CD14-positive monocyte (primary cell): ENCODE measurements at regions not wholly inside any gene's neighbourhood (a gene's known extent, or its start where the extent isn't known, plus 50 kb on each side); places are given as distances from the start of the nearest gene placed in this dataset.

Experiments
- DNase-seq, 3 donors: peaks; one replicate each; pipeline ENCODE4 v3.0.0-alpha.2; 2011 to 2022
- H2AFZ ChIP-seq: 2 replicates; pipeline ENCODE4 v1.6.0; 2012; ENCODE audit warnings: mild to moderate bottlenecking, low read depth, low read length, inconsistent platforms; ENCODE audit not compliant: insufficient read depth, poor library complexity, severe bottlenecking
- H3K27ac ChIP-seq, 2 donors: 1 replicate in 1 of 2; 2 replicates in 1 of 2; pipeline ENCODE4 v1.5.1; 2012 to 2013; ENCODE audit warnings: low read length in 2 of 2, control low read depth in 1 of 2, inconsistent platforms in 1 of 2, low read depth in 1 of 2, mild to moderate bottlenecking in 1 of 2
- H3K27me3 ChIP-seq, 2 donors: one replicate each; pipeline versions ENCODE4 v1.6.0 to v1.6.1; 2011 to 2013; ENCODE audit warnings: low read length in 2 of 2; ENCODE audit not compliant: control insufficient read depth in 2 of 2, insufficient read depth in 2 of 2
- H3K36me3 ChIP-seq, 2 donors: replicated peaks in 1 of 2; 1 replicate in 1 of 2; 2 replicates in 1 of 2; pipeline versions ENCODE4 v1.5.1 to v1.6.1; 2012 to 2013; ENCODE audit warnings: low read length in 2 of 2, control low read depth in 1 of 2, inconsistent platforms in 1 of 2, mild to moderate bottlenecking in 1 of 2; ENCODE audit not compliant: insufficient read depth in 2 of 2, control insufficient read depth in 1 of 2
- H3K4me1 ChIP-seq, 2 donors: 1 replicate in 1 of 2; 2 replicates in 1 of 2; pipeline versions ENCODE4 v1.5.1 to v1.6.1; 2012 to 2013; ENCODE audit warnings: low read length in 2 of 2, control low read depth in 1 of 2, inconsistent platforms in 1 of 2, mild to moderate bottlenecking in 1 of 2, moderate library complexity in 1 of 2; ENCODE audit not compliant: insufficient read depth in 2 of 2, control insufficient read depth in 1 of 2
- H3K4me2 ChIP-seq: replicated peaks from 2 replicates; pipeline ENCODE3; 2012; ENCODE audit warnings: low read length, moderate library complexity, mild to moderate bottlenecking; ENCODE audit not compliant: poor library complexity, severe bottlenecking; ENCODE audit errors: extremely low read depth
- H3K4me3 ChIP-seq, 3 experiments: fragments of 200-600 bp in 1 of 3; sonication (generic) in 1 of 3; replicated peaks in 1 of 3; 1 replicate in 2 of 3; 2 replicates in 1 of 3; pipeline ENCODE4 v1.5.1; 2011 to 2013; ENCODE audit warnings: low read length in 3 of 3, mild to moderate bottlenecking in 3 of 3, control low read depth in 2 of 3, low read depth in 2 of 3, inconsistent platforms in 1 of 3, moderate library complexity in 1 of 3
- H3K79me2 ChIP-seq: 2 replicates; pipeline ENCODE4 v1.6.0; 2012; ENCODE audit warnings: mild to moderate bottlenecking, control low read depth, inconsistent platforms, low read length, moderate library complexity; ENCODE audit not compliant: insufficient read depth
- H3K9ac ChIP-seq: 2 replicates; pipeline ENCODE4 v1.6.0; 2017; ENCODE audit warnings: low read length, mild to moderate bottlenecking; ENCODE audit not compliant: insufficient read depth, poor library complexity, severe bottlenecking
- H3K9me3 ChIP-seq, 2 donors: replicated peaks in 1 of 2; 1 replicate in 1 of 2; 2 replicates in 1 of 2; pipeline versions ENCODE4 v1.5.1 to v1.6.1; 2012 to 2013; ENCODE audit warnings: low read length in 2 of 2, control low read depth in 1 of 2; ENCODE audit not compliant: control insufficient read depth in 1 of 2, insufficient read depth in 1 of 2
- H4K20me1 ChIP-seq: 2 replicates; pipeline ENCODE4 v1.6.0; 2012; ENCODE audit warnings: mild to moderate bottlenecking, low read length, control low read depth, moderate library complexity; ENCODE audit not compliant: insufficient read depth
- H3K27ac Mint-ChIP-seq, 7 donors: one replicate each; pipeline ENCODE4 v1.8.0; 2020; ENCODE audit warnings: mild to moderate bottlenecking in 7 of 7, mixed read lengths in 7 of 7, moderate library complexity in 6 of 7, inconsistent platforms in 2 of 7
- H3K27me3 Mint-ChIP-seq, 3 donors: one replicate each; pipeline ENCODE4 v1.8.0; 2021 to 2022; ENCODE audit warnings: low read depth in 3 of 3, mild to moderate bottlenecking in 3 of 3, mixed read lengths in 3 of 3, moderate library complexity in 3 of 3, inconsistent platforms in 1 of 3
- H3K36me3 Mint-ChIP-seq, 2 donors: one replicate each; pipeline ENCODE4 v1.8.0; 2020; ENCODE audit warnings: mixed read lengths in 2 of 2, inconsistent platforms in 1 of 2, mild to moderate bottlenecking in 1 of 2
- H3K4me1 Mint-ChIP-seq: one replicate; pipeline ENCODE4 v1.8.0; 2020; ENCODE audit warnings: mild to moderate bottlenecking, mixed read lengths
- H3K4me3 Mint-ChIP-seq, 2 donors: one replicate each; pipeline ENCODE4 v1.8.0; 2020; ENCODE audit warnings: mild to moderate bottlenecking in 2 of 2, mixed read lengths in 2 of 2, moderate library complexity in 1 of 2
- H3K9me3 Mint-ChIP-seq, 7 donors: one replicate each; pipeline ENCODE4 v1.8.0; 2020 to 2022; ENCODE audit warnings: mixed read lengths in 7 of 7, mild to moderate bottlenecking in 6 of 7, moderate library complexity in 6 of 7, inconsistent platforms in 2 of 7
- WGBS: methylation state at CpG from one replicate; pipeline ENCODE4 v1.1.5; 2013; ENCODE audit warnings: missing lambda C conversion rate; ENCODE audit not compliant: insufficient coverage; 5-methylcytosine and 5-hydroxymethylcytosine counted together
- intact Hi-C, 2 donors: fragments of 100-400 bp; cut with micrococcal nuclease; formaldehyde crosslinking; loops; one replicate each; pipeline versions ENCODE4 v1.15.0 to v1.15.1; 2023
- TF ChIP-seq, protein P1 (sequence below): fragments of 200-600 bp; IDR thresholded peaks from one replicate; pipeline ENCODE4 v1.8.0; 2022; ENCODE audit warnings: antibody characterized with exemption, mild to moderate bottlenecking

DNA sequence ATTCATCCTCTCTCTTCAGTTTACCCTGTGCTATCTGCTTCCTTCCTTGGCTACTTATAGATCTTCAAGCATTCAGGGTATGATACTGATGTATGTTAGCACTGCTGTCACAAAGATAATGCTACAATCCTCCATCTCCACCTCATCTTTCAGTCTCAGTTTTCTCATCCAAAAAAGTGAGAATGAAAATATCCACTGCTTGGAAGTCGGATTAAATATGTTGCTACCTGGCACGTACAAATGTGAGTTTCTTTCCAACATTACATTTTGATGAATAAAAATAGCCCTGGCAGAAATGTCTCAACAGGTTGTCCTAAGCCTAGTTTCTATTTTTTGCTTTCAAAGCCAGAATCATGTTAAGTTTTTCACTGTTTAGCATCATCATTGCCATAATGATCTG, 149.9 kb downstream of the PTPN11 start:
- TF ChIP-seq, protein P1, sequence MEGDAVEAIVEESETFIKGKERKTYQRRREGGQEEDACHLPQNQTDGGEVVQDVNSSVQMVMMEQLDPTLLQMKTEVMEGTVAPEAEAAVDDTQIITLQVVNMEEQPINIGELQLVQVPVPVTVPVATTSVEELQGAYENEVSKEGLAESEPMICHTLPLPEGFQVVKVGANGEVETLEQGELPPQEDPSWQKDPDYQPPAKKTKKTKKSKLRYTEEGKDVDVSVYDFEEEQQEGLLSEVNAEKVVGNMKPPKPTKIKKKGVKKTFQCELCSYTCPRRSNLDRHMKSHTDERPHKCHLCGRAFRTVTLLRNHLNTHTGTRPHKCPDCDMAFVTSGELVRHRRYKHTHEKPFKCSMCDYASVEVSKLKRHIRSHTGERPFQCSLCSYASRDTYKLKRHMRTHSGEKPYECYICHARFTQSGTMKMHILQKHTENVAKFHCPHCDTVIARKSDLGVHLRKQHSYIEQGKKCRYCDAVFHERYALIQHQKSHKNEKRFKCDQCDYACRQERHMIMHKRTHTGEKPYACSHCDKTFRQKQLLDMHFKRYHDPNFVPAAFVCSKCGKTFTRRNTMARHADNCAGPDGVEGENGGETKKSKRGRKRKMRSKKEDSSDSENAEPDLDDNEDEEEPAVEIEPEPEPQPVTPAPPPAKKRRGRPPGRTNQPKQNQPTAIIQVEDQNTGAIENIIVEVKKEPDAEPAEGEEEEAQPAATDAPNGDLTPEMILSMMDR = no peak
- intact Hi-C loops = no loop called here
- Histone ChIP-seq H4K20me1 (no peaks in the 10 kb centered on the region), H3K4me3 (no peak overlapping the region), H3K36me3 (no peaks in the 10 kb centered on the region), H2AFZ (no peak overlapping the region), H3K4me2 (no peak overlapping the region), H3K27me3 (peaks cover 4 to 9% of the 10 kb centered on the region in 2 donors), H3K9me3 (no peaks in the 10 kb centered on the region), H3K27ac (no peak overlapping the region), H3K79me2 (no peaks in the 10 kb centered on the region), H3K9ac (no peak overlapping the region), H3K4me1 (no peaks in the 10 kb centered on the region)
- peaks cover 14 to 27% (median 20%) of the 10 kb centered on the region in 3 donors for H3K27me3 Mint-ChIP-seq
- peaks cover 0 to 6% (median 1%) of the 10 kb centered on the region in 7 donors for H3K9me3 Mint-ChIP-seq
- DNase-seq = no peak
- H3K4me3 Mint-ChIP-seq = no peak overlapping the region
- H3K4me1 Mint-ChIP-seq = no peaks in the 10 kb centered on the region
- WGBS = 100% methylated on average over 1 of the region's 2 CpGs
- no peak overlapping the region for H3K27ac Mint-ChIP-seq
- H3K36me3 Mint-ChIP-seq = no peaks in the 10 kb centered on the region

DNA sequence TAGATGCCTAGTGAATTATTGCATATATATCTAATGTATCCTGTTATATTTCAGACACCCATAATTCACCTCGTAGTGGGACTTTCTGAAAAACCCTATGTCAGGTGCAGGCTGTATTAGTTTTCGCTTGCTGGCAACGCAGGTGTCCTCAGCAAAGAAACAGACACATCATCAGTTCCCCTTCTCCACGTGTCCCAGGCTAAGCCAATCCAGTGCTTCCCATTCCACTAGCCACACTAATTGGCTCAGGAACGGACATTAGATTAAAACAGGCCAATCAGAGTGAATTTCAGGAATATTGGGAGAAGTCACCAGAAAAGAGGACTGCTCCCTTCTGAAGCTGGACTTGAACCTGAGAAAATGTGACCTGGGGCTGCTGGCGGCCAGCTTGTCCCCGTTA, 151.3 kb downstream of the PTPN11 start:
- Histone ChIP-seq H3K27me3 (peaks cover 4 to 17% of the 10 kb centered on the region in 2 donors), H3K9me3 (no peaks in the 10 kb centered on the region), H3K4me1 (no peaks in the 10 kb centered on the region), H3K4me3 (no peak overlapping the region), H2AFZ (no peak overlapping the region), H4K20me1 (no peaks in the 10 kb centered on the region), H3K27ac (no peak overlapping the region), H3K4me2 (no peak overlapping the region), H3K36me3 (no peaks in the 10 kb centered on the region), H3K79me2 (no peaks in the 10 kb centered on the region), H3K9ac (no peak overlapping the region)
- TF ChIP-seq, protein P1 = no peak
- no peaks in the 10 kb centered on the region for H3K4me1 Mint-ChIP-seq
- DNase-seq = no peak
- intact Hi-C loops = no loop called here
- 83% methylated on average over 1 of the region's 7 CpGs for WGBS
- no peaks in the 10 kb centered on the region for H3K36me3 Mint-ChIP-seq
- peaks cover 0 to 6% (median 1%) of the 10 kb centered on the region in 7 donors for H3K9me3 Mint-ChIP-seq
- no peak overlapping the region for H3K27ac Mint-ChIP-seq
- peaks cover 16 to 38% (median 29%) of the 10 kb centered on the region in 3 donors for H3K27me3 Mint-ChIP-seq
- H3K4me3 Mint-ChIP-seq = no peak overlapping the region
